ENCODE measurements at regions not wholly inside any gene's neighbourhood (a gene's known extent, or its start where the extent isn't known, plus 50 kb on each side); places are given as distances from the start of the nearest gene placed in this dataset.

- no peak for TF ChIP-seq GABPB1 (CRISPR knock-in tag; IDR thresholded peaks at IDR 0.05)
- TF ChIP-seq, protein P1, sequence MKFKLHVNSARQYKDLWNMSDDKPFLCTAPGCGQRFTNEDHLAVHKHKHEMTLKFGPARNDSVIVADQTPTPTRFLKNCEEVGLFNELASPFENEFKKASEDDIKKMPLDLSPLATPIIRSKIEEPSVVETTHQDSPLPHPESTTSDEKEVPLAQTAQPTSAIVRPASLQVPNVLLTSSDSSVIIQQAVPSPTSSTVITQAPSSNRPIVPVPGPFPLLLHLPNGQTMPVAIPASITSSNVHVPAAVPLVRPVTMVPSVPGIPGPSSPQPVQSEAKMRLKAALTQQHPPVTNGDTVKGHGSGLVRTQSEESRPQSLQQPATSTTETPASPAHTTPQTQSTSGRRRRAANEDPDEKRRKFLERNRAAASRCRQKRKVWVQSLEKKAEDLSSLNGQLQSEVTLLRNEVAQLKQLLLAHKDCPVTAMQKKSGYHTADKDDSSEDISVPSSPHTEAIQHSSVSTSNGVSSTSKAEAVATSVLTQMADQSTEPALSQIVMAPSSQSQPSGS (CRISPR knock-in tag; IDR thresholded peaks at IDR 0.05), result no peak
- TF ChIP-seq HNRNPK (IDR thresholded peaks at IDR 0.05; ENCODE audit: low read depth, low read length, poor library complexity, severe bottlenecking), result no peak
- TF ChIP-seq EZH2 (IDR thresholded peaks at IDR 0.05; ENCODE audit: borderline replicate concordance, low read depth, low read length), result no peak
- TF ChIP-seq RAD21 (CRISPR knock-in tag; conservative IDR thresholded peaks at IDR 0.05 in 1 of 2, IDR thresholded peaks at IDR 0.05 in 1 of 2), result no peak
- TF ChIP-seq, protein P2, sequence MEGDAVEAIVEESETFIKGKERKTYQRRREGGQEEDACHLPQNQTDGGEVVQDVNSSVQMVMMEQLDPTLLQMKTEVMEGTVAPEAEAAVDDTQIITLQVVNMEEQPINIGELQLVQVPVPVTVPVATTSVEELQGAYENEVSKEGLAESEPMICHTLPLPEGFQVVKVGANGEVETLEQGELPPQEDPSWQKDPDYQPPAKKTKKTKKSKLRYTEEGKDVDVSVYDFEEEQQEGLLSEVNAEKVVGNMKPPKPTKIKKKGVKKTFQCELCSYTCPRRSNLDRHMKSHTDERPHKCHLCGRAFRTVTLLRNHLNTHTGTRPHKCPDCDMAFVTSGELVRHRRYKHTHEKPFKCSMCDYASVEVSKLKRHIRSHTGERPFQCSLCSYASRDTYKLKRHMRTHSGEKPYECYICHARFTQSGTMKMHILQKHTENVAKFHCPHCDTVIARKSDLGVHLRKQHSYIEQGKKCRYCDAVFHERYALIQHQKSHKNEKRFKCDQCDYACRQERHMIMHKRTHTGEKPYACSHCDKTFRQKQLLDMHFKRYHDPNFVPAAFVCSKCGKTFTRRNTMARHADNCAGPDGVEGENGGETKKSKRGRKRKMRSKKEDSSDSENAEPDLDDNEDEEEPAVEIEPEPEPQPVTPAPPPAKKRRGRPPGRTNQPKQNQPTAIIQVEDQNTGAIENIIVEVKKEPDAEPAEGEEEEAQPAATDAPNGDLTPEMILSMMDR (IDR thresholded peaks at IDR 0.05 in 2 of 3, conservative IDR thresholded peaks at IDR 0.05 in 1 of 3; ENCODE audit: insufficient read depth in 2 of 3, low read depth in 1 of 3, low read length in 3 of 3), result no peak
- no peak for TF ChIP-seq ZNF12 (CRISPR knock-in tag; IDR thresholded peaks at IDR 0.05)
Measured at GRCh38 chrX:34279866-34280560, 147.9 kb upstream of the FAM47A start.

All from K562 (cell line).